Pons (tissue), 1 donor: ENCODE measurements at regions not wholly inside any gene's neighbourhood (a gene's known extent, or its start where the extent isn't known, plus 50 kb on each side); places are given as distances from the start of the nearest gene placed in this dataset.
"Not testable (repeated sequence)": the region's sequence is repeated elsewhere in the genome, so short reads cannot be mapped to it uniquely, and the experiment has no call there.

Experiments
- DNase-seq: peaks from one replicate; pipeline ENCODE4 v3.0.0-alpha.2; 2016; ENCODE audit warnings: low spot score

DNA sequence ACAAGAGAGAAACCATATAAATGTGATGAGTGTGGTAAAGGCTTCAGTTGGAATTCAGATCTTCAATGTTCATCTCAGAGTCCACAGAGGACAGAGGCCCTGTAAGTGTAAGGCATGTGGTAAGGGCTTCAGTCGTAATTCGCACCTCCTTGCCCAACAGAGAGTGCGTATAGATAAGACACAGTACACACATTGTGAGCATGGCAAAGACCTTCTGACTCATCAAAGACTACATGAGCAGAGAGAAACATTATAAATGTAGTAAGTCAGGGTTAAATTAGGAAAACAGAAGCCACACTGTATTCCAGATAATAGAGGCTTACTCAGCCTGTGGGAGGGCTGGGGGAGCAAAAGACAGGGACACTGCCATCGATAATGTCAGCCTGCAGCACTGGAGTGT lies 98.1 kb upstream of the GPR39 start:
- DNase-seq = peak; percentile 2

- DNase-seq = not testable (repeated sequence)
These were observed 92.6 kb upstream of the GPR39 start for GRCh38 chr2:132324005-132324404.

DNA sequence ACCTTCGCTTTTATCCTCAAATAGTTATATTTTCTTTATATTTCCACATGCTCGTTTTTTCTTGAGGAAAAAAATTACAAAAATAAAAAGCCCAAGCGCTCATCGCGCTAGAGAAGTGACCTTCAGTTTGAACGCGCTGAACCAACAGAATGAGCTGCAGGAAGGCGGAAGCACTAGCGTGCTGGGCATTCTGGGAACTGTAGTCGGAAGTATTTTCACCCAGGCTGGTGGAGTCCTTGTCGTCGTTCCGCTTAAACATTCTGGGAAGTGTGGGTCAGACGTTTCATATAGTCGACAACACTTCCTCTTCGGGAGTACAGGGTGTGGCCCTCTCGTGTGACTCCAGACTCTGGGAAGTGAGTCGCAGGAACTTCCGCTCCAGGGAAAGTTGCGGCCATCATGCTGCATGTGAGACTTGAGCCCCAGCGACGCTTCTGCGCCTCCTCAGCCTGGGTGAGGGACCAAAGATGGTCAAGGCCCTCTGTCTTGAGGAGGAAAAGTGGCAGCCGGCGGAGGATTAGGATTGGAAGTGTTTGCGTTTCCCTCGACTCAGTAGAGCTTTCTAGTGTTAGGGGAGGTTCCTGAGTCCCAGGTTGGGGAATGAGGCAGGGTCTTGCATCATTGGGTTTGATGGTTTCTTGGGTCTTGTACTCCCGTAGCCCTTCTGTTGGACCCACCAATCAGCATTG lies 84.1 kb upstream of the GPR39 start:
- not testable (repeated sequence) for DNase-seq

DNA sequence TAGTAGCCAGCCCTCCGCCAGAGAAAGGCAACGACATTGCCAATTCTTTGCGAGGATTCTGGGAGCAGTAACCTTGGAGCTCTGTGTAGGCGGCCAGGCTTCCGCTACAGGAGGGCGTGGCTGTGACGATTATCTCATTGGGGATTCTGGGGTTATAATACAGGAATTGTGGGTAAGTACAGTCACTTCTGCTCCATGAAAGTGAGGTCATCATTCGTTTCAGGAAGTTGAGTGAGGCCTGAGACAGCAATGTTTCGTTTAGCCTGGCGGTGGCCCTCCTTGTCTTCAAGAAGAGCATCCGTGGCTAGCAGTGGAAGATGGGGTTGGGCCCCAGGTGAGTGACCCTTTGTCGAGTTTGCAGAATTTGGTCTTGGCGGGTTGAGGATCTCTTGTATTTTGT lies 79.5 kb upstream of the GPR39 start:
- DNase-seq = not testable (repeated sequence)

DNA sequence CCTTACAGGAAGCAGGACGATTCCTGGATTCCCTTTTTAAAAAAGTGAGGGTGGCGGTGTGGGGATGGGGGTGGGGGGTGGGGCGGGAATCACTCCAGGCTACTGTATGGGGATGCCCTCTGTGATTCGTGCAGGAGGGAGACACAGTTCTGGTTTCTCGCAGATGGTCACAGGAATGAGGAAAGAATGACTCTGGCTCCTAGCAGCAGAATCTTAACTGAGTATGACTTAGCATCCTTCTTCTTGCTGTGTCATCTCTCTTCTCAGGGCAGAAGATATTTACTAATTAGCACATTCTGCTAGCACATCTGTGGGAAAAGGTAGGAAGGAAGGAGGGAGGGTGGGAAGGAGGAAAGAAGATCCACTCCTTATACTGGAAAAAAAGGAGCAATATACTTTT lies 78.8 kb upstream of the GPR39 start:
- DNase-seq = not testable (repeated sequence)

DNA sequence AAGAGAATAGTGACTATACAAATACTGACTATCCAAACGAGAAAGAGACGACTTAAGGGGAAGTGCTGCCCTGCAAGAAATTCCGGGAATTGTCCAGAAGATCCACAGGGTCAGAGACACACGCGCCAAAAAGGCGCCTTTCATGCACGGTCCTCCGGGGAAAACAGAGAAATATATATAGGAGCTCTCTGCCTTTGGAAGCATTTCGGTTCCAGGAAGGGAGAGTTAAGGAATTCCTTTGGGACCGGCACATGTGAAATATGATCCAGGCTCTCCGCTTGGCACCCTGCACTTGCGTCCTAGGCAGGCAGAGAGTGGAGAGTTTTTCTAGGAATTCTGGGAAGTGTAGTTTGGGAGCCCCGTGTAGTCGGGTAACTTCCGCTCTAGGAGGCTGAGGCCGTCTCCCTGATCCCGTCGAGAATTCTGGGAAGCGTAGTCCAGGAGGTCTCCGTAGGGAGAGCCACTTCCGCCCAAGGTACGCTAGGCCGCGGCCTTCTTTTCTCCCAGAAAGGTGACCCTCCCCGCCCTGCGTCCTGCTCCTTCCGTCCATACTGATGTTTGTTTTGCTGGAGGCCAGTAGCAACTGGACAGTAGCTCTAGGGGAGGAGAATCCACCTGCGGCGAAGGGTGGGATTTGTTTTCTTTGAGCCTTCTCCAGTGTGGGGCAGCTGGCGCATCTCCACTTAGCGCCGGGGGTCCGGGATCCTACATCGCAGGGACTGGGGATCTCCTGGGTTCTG lies 69.4 kb upstream of the GPR39 start:
- DNase-seq = peak; percentile 94

GRCh38 chr2:132349092-132349687 lies 67.4 kb upstream of the GPR39 start:
- DNase-seq = peak; percentile 80

- not testable (repeated sequence) for DNase-seq
These were observed 64.9 kb upstream of the GPR39 start for GRCh38 chr2:132351668-132352067.

DNA sequence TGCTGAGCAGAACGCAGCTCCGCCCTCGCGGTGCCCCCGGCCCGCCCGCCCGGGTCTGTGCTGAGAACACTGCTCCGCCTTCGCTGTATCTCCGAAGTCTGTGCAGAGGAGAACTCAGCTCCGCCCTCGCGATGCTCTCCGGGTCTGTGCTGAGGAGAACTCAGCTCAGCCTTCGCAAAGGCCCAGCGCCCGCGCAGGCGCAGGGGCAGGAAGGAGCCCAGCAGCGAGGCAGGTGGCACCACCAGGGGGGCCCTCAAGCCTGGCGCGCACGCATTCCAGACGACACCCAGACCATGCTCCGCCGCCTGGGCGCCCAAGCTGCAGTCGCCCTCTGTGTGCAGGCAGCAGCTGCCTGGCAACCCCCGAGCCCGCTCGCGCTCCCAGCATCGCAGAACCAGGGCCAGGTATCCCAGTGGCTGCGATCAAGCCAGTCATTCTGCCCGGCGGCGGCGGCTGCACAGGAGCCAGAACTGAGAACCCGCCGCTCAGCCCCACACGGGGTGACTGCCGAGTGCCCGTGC lies 64.1 kb upstream of the GPR39 start:
- peak; percentile 53 for DNase-seq

DNA sequence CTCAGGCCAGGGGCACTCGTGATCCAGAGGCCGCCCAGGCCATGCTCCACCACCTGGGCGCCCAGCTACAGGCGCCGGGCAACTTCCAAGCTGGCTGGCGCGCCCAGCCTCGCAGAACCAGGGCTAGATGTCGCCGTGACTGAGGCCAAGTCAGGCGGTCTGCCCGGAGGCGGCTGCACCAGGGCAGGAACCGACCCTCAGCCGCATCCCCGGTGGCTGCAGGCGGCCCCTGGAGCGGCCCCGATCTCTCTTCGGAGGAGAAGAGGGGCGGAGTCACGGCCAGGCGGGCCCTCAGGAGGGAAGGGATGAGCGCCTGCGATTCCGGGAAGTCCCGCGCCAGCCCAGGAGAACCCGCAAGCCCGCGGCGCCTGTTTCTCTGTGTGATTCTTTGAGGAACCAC lies 63.2 kb upstream of the GPR39 start:
- DNase-seq = peak; percentile 28

DNA sequence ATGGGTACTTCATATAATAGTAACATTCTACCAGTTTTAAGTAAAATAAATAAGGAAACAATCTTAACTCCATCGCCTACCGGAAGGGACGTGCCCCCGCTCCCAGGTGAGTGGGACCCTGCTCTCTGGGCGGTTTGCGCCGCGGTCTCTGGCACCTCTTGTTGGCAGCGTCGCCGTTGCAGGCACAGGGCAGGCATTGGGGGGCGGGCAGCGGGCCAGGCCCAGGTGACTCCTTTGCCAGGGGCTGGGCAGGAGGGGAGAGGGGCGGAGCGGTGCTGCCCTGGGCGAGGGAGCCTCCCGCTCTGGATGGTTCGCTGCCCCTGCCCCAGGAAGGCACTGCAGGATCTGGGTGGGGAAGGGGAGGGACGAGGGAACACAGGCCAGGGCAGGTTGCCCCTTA lies 55.6 kb upstream of the GPR39 start:
- DNase-seq = not testable (repeated sequence)

GRCh38 chr2:132361498-132361897 lies 55.1 kb upstream of the GPR39 start:
- DNase-seq = not testable (repeated sequence)

GRCh38 chr2:132363352-132363751 lies 53.3 kb upstream of the GPR39 start:
- DNase-seq = not testable (repeated sequence)

DNA sequence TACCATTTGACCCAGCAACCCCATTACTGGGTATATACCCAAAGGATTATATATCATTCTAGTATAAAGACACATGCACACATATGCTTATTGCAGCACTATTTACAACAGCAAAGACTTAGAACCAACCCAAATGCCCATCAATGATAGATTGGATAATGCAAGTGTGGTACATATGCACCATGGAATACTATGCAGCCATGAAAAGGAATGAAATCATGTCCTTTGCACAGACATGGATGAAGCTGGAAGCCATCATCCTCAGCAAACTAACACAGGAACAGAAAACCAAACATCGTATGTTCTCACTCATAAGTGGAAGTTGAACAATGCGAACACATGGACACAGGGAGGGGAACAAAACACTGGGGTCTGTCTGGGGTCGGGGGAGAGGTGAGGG lies 50.6 kb upstream of the GPR39 start:
- DNase-seq = not testable (repeated sequence)

- no peak for DNase-seq
These were observed 50.0 kb upstream of the GPR39 start for GRCh38 chr2:132366421-132367180.
